ENCODE measurements at regions not wholly inside any gene's neighbourhood (a gene's known extent, or its start where the extent isn't known, plus 50 kb on each side); places are given as distances from the start of the nearest gene placed in this dataset.

DNA sequence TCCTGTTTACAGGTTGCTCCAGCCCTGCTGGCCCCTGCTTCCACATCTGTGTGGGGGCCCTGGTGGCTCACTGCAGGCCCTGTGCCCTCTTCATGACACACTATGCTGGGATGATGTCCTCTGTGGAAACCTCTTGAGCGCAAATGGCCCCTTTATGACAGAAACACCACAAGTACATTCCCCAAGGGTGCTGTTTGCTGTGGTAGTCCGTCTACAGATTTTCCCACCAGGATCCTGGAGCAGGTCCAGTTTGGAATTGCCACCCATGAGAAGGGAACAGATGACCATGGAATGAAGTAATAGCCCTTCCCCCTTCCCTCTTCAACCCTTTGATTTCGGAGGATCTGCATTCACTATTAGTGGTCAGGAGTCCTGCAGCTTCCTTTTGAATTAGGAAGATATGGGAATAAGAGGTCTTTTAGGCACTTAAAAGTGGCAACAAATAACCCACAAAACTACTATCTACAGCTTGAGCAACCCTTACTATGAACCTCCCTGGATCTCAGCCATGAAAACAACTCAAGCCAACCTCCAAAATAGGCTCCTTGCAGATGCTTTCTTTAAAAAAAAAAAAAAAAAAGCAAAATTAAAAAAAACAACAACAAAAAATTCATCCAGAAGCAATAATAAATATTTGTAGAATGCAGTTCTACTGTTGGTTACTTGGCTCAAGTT, 121.9 kb upstream of the TSPAN2 start:
- 40% methylated on average over 3 of the region's 3 CpGs for WGBS (ENCODE audit: insufficient coverage, insufficient replicate concordance, low lambda C conversion rate, missing lambda C conversion rate)
- POLR2A ChIA-PET = interaction anchor here (0.7 kb wide), 1 partner anchor 609 kb away, joined by 5 read pairs; no protein-coding TSS in a partner anchor
- H3K4me1 ChIP-seq (ENCODE audit: control insufficient read depth, insufficient read depth, low read length) = no peaks in the 10 kb centered on the region
- in situ Hi-C loops (cut with MboI) (no loop called here), intact Hi-C loops (cut with micrococcal nuclease; ENCODE audit: unreplicated experiment) (no loop called here)
- SMC1A ChIA-PET (ENCODE audit: uncharacterized antibody, unreplicated experiment) = interaction anchor here (0.7 kb wide), 2 partner anchors 73 to 87 kb away, joined by 3 read pairs; no protein-coding TSS in a partner anchor
- DNase-seq (ENCODE audit: low read depth, low spot score) (no peak), FAIRE-seq (no peak), ATAC-seq (no peak)
- TF ChIP-seq, protein P1, sequence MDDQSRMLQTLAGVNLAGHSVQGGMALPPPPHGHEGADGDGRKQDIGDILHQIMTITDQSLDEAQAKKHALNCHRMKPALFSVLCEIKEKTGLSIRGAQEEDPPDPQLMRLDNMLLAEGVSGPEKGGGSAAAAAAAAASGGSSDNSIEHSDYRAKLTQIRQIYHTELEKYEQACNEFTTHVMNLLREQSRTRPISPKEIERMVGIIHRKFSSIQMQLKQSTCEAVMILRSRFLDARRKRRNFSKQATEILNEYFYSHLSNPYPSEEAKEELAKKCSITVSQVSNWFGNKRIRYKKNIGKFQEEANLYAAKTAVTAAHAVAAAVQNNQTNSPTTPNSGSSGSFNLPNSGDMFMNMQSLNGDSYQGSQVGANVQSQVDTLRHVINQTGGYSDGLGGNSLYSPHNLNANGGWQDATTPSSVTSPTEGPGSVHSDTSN (IDR thresholded peaks at IDR 0.05; ENCODE audit: insufficient replicate concordance, low read depth, low read length) = no peak
- TF ChIP-seq IKZF1 (conservative IDR thresholded peaks at IDR 0.05) = no peak
- no TSS peak for BruUV-seq (replicated peaks)
- no peaks in the 10 kb centered on the region for H3K79me2 ChIP-seq (ENCODE audit: control insufficient read depth, insufficient read depth, low read length)
- RAD21 ChIA-PET (ENCODE audit: unreplicated experiment) = no interaction called here
- H3K4me3 ChIP-seq = no peak overlapping the region
- H2AFZ ChIP-seq (ENCODE audit: control insufficient read depth, low read depth, low read length) = no peak overlapping the region
- no peaks in the 10 kb centered on the region for H3K27me3 ChIP-seq (replicated peaks in 1 of 2; ENCODE audit: control insufficient read depth in 2 of 2, insufficient read depth in 2 of 2, low read length in 1 of 2)
- H3K9me3 ChIP-seq (replicated peaks; ENCODE audit: control insufficient read depth, insufficient read depth, low read length) = no peaks in the 10 kb centered on the region
- H3K9ac ChIP-seq (ENCODE audit: control insufficient read depth, insufficient read depth, low read length) = no peak overlapping the region
- H4K20me1 ChIP-seq (ENCODE audit: control insufficient read depth, insufficient read depth) = no peaks in the 10 kb centered on the region
- no peak overlapping the region for H3K4me2 ChIP-seq (ENCODE audit: control insufficient read depth, insufficient read depth)
- CTCF ChIA-PET = no interaction called here
- H3K36me3 ChIP-seq (ENCODE audit: control insufficient read depth in 2 of 2, insufficient read depth in 2 of 2, low read length in 1 of 2) = no peaks in the 10 kb centered on the region
- no peak overlapping the region for H3K27ac ChIP-seq (ENCODE audit: control insufficient read depth, insufficient read depth)

- Histone ChIP-seq H3K27ac (ENCODE audit: control insufficient read depth, insufficient read depth) (no peak overlapping the region), H3K4me3 (no peak overlapping the region), H3K9me3 (replicated peaks; ENCODE audit: control insufficient read depth, insufficient read depth, low read length) (no peaks in the 10 kb centered on the region), H2AFZ (ENCODE audit: control insufficient read depth, low read depth, low read length) (no peak overlapping the region), H4K20me1 (ENCODE audit: control insufficient read depth, insufficient read depth) (no peaks in the 10 kb centered on the region), H3K36me3 (ENCODE audit: control insufficient read depth in 2 of 2, insufficient read depth in 2 of 2, low read length in 1 of 2) (no peaks in the 10 kb centered on the region), H3K4me2 (ENCODE audit: control insufficient read depth, insufficient read depth) (no peak overlapping the region), H3K79me2 (ENCODE audit: control insufficient read depth, insufficient read depth, low read length) (no peaks in the 10 kb centered on the region), H3K27me3 (replicated peaks in 1 of 2; ENCODE audit: control insufficient read depth in 2 of 2, insufficient read depth in 2 of 2, low read length in 1 of 2) (no peaks in the 10 kb centered on the region), H3K9ac (ENCODE audit: control insufficient read depth, insufficient read depth, low read length) (no peak overlapping the region), H3K4me1 (ENCODE audit: control insufficient read depth, insufficient read depth, low read length) (no peaks in the 10 kb centered on the region)
- FAIRE-seq (no peak), ATAC-seq (no peak), DNase-seq (ENCODE audit: low read depth, low spot score) (no peak)
- WGBS (ENCODE audit: insufficient coverage, insufficient replicate concordance, low lambda C conversion rate, missing lambda C conversion rate) = 42% methylated on average over 4 of the region's 4 CpGs
- POLR2A ChIA-PET = no interaction called here
- in situ Hi-C loops (cut with MboI) = no loop called here
- RAD21 ChIA-PET (ENCODE audit: unreplicated experiment) = no interaction called here
- BruUV-seq (replicated peaks) = no TSS peak
- SMC1A ChIA-PET (ENCODE audit: uncharacterized antibody, unreplicated experiment) = interaction anchor here (0.7 kb wide), 1 partner anchor 72 kb away, joined by 3 read pairs; no protein-coding TSS in a partner anchor
- intact Hi-C loops (cut with micrococcal nuclease; ENCODE audit: unreplicated experiment) = no loop called here
- CTCF ChIA-PET = no interaction called here
- TF ChIP-seq MXI1 (IDR thresholded peaks at IDR 0.05; ENCODE audit: low read depth, low read length) (no peak), NRF1 (conservative IDR thresholded peaks at IDR 0.05; ENCODE audit: low read depth, low read length) (no peak), ZNF622 (IDR thresholded peaks at IDR 0.05) (no peak), MYC (IDR thresholded peaks at IDR 0.05; ENCODE audit: insufficient read depth, insufficient read length, insufficient replicate concordance, low read length, severe bottlenecking) (no peak), NR2F1 (conservative IDR thresholded peaks at IDR 0.05) (no peak), TARDBP (IDR thresholded peaks at IDR 0.05; ENCODE audit: borderline replicate concordance) (no peak), ZNF687 (IDR thresholded peaks at IDR 0.05) (no peak), CHD4 (IDR thresholded peaks at IDR 0.05) (no peak), SMAD1 (IDR thresholded peaks at IDR 0.05; ENCODE audit: low read depth, partially characterized antibody) (no peak), RAD21 (IDR thresholded peaks at IDR 0.05; ENCODE audit: insufficient read depth, low read depth, low read length) (no peak), MTA3 (IDR thresholded peaks at IDR 0.05; ENCODE audit: borderline replicate concordance, low read length) (no peak), PML (IDR thresholded peaks at IDR 0.05; ENCODE audit: low read length) (no peak)
Measured at GRCh38 chr1:115210302-115210711, 121.0 kb upstream of the TSPAN2 start.

Data from GM12878 (cell line).